Rectal smooth muscle tissue (tissue), 1 donor: ENCODE measurements at regions not wholly inside any gene's neighbourhood (a gene's known extent, or its start where the extent isn't known, plus 50 kb on each side); places are given as distances from the start of the nearest gene placed in this dataset.

Experiments
- H3K27ac ChIP-seq: one replicate; pipeline ENCODE4 v1.7.0; 2013; ENCODE audit warnings: low read depth, low read length, inconsistent platforms
- H3K27me3 ChIP-seq: one replicate; pipeline ENCODE4 v1.7.0; 2013; ENCODE audit warnings: low read length; ENCODE audit not compliant: control insufficient read depth, insufficient read depth
- H3K36me3 ChIP-seq: one replicate; pipeline ENCODE4 v1.7.0; 2013; ENCODE audit warnings: low read length; ENCODE audit not compliant: control insufficient read depth, insufficient read depth
- H3K4me1 ChIP-seq: one replicate; pipeline ENCODE4 v1.7.0; 2013; ENCODE audit warnings: low read length; ENCODE audit not compliant: control insufficient read depth, insufficient read depth
- H3K4me3 ChIP-seq: one replicate; pipeline ENCODE4 v1.7.0; 2013; ENCODE audit warnings: low read length
- H3K9ac ChIP-seq: one replicate; pipeline ENCODE4 v1.7.0; 2013; ENCODE audit warnings: low read length

DNA sequence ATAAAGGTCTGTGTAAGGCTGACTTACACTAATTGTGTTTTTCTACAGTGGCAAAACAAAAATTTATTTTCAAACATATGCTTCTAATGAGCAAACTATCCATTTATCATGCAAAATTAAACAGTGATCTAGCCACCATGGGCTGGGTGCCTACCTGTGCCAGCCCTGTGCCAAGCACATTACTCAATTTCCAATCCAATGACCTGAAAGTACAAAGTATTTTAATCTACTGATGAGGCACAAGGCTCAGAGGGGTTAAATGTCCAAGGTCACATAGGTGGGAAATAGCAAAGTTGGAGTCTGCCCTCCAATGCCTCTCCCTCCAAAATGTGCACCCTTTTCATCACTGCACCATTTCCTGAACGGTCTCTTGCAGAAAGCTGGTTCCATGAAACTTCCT, 279.1 kb upstream of the FMN2 start:
- Histone ChIP-seq H3K27ac (no peak overlapping the region), H3K27me3 (no peaks in the 10 kb centered on the region), H3K9ac (no peak overlapping the region), H3K36me3 (no peaks in the 10 kb centered on the region), H3K4me3 (no peak overlapping the region), H3K4me1 (peaks cover 21% of the 10 kb centered on the region)

DNA sequence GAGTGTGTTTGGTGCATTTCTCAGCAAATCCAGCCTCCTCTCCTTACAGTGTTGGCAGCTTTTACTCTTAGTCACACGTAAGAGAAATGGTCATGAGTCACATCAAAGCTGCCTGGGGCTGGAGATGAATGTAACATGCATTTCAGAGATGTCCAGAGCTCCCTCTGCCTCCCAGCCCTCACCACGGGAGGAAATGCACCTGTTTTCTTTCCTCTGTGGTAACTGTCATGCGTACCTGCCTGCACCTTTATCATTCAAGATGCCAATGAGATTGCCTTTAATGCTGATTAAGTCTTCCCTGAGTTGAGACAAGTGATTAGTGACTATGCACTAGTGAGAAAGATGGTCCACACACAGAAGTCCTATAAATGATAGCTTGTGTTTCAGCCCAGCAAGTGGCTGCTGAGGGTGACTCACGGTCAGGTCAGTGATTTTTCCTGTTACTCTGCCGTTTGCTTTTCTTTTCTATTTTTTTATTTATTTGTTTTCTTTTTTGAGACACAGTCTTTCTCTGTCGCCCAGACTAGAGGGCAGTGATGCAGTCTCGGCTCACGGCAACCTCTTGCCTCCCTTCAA, 277.3 kb upstream of the FMN2 start:
- H3K36me3 ChIP-seq: no peaks in the 10 kb centered on the region
- H3K27me3 ChIP-seq: no peaks in the 10 kb centered on the region
- peaks cover 19% of the 10 kb centered on the region for H3K4me1 ChIP-seq
- H3K27ac ChIP-seq: peak overlapping the region; percentile 83
- no peak overlapping the region for H3K9ac ChIP-seq
- no peak overlapping the region for H3K4me3 ChIP-seq

- Histone ChIP-seq H3K4me3 (no peak overlapping the region), H3K36me3 (no peaks in the 10 kb centered on the region), H3K4me1 (peaks cover 15% of the 10 kb centered on the region), H3K9ac (no peak overlapping the region), H3K27ac (peak overlapping the region; percentile 83), H3K27me3 (no peaks in the 10 kb centered on the region)
Measured at GRCh38 chr1:239815074-239815473, 276.6 kb upstream of the FMN2 start.

GRCh38 chr1:239816081-239816782, 275.5 kb upstream of the FMN2 start:
- Histone ChIP-seq H3K9ac (no peak overlapping the region), H3K4me1 (peaks cover 15% of the 10 kb centered on the region), H3K36me3 (no peaks in the 10 kb centered on the region), H3K27ac (peak overlapping the region; percentile 83), H3K27me3 (no peaks in the 10 kb centered on the region), H3K4me3 (peak overlapping the region; percentile 2)

DNA sequence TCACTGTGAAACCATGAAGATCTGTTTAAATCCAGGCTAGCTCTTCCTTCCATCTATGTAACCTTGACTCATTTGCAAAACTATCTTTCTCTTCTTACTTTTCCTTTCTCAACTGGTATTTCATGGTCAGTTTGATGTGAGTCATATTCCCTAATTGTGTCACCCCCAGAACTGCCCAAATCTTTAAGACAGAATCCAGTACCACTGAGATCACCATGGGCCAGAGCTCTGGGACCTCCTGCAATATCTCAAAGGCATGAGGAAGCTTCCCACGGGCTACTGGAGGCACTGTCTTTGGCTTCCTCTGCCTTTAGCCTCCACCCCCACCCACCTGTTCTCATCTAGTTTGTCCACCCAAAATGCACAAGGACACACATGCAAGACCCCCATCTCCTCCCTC, 274.4 kb upstream of the FMN2 start:
- Histone ChIP-seq H3K27me3 (no peaks in the 10 kb centered on the region), H3K9ac (no peak overlapping the region), H3K4me1 (peaks cover 15% of the 10 kb centered on the region), H3K36me3 (no peaks in the 10 kb centered on the region), H3K4me3 (no peak overlapping the region), H3K27ac (peak overlapping the region; percentile 83)

DNA sequence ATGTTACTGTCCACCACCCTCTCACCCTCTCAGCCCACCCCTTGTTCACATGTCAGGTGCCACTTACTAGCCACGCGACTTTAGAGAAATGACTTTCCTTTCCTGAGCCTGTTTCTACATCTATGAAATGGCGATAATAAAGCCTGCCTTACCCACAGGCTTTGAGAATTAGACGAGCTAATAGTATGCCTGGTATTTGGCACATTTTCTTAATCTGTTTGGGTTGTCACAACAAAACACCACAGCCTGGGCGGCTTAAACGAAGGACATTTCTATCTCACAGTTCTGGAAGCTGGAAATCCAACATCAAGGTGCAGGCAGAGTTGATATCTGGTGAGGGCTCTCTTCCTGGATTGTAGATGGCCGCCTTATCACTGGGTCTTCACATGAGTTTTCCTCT, 273.9 kb upstream of the FMN2 start:
- no peak overlapping the region for H3K9ac ChIP-seq
- H3K27ac ChIP-seq: peak overlapping the region; percentile 83
- no peaks in the 10 kb centered on the region for H3K36me3 ChIP-seq
- no peak overlapping the region for H3K4me3 ChIP-seq
- H3K4me1 ChIP-seq: peaks cover 15% of the 10 kb centered on the region
- H3K27me3 ChIP-seq: no peaks in the 10 kb centered on the region

DNA sequence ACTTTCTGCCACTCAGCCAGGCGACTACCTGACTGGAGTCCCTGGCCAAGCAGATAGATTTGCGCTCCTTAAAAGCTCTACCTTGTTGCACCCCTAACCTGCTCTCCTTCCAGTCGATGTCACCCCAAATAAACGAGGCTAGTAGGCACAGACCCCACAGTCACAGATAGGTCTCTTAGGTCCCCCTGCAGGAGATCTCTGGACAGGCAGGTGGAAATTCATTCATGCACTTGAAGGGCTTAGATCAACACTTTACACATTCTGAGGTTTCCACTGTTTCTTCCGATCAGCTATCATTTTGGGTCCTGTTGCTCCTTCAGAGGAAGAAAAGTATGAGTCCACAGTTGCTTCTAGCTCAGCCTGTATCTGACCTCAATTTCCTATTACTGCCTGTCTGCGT, 272.6 kb upstream of the FMN2 start:
- Histone ChIP-seq H3K27ac (no peak overlapping the region), H3K4me1 (peaks cover 15% of the 10 kb centered on the region), H3K9ac (no peak overlapping the region)

DNA sequence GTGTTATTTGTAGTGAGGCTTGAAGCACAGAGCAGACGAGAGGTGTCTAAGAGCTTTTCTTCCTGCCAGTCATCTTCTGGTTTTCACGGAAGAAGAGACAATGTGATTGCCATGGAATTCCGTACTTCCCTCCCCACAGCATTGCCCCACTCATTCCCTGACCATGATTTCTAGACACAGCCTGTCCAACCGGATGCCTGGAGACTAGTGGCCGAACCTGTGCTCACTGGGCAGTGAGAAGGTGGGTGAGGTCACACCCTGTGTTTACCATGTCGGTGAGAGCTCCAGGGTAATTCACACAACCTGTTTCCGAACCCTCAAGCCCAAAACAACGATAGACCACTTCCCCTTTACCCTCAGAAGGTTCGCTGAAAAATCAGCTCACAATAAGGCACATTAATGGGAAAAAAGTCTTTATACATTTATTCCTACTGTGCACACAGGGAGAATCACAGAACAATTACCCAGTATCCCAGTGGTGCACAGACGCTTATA, 271.9 kb upstream of the FMN2 start:
- H3K4me1 ChIP-seq: peaks cover 11% of the 10 kb centered on the region
- no peak overlapping the region for H3K4me3 ChIP-seq
- H3K36me3 ChIP-seq: no peaks in the 10 kb centered on the region
- no peak overlapping the region for H3K9ac ChIP-seq
- H3K27ac ChIP-seq: no peak overlapping the region
- H3K27me3 ChIP-seq: no peaks in the 10 kb centered on the region

More for the DNA sequence above, 272.6 kb upstream of the FMN2 start:
- Histone ChIP-seq H3K36me3 (no peaks in the 10 kb centered on the region), H3K27me3 (no peaks in the 10 kb centered on the region), H3K4me3 (no peak overlapping the region)

GRCh38 chr1:239823852-239824251, 267.8 kb upstream of the FMN2 start:
- no peaks in the 10 kb centered on the region for H3K4me1 ChIP-seq
- no peak overlapping the region for H3K4me3 ChIP-seq
- no peaks in the 10 kb centered on the region for H3K36me3 ChIP-seq
- no peaks in the 10 kb centered on the region for H3K27me3 ChIP-seq
- H3K27ac ChIP-seq: no peak overlapping the region
- H3K9ac ChIP-seq: no peak overlapping the region

DNA sequence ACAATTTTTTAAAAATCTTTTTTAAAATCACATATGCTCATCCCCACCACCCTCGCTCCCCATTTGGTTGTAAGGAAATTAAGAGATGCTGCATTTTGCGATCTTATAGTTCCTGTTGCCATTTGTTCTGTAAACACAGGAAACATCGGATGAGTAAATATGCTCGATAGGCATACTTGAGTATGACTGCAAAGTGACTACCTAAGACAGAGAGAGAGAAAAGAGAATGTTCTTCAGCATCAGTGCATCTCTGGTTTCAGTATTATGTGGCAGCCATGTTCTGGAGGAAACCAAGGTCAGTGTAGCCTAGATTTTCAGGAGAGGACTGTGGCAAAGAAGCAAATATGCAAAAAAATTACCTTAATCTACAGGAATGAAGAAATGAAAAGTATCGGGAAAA, 265.5 kb upstream of the FMN2 start:
- no peaks in the 10 kb centered on the region for H3K36me3 ChIP-seq
- H3K27ac ChIP-seq: no peak overlapping the region
- H3K4me1 ChIP-seq: no peaks in the 10 kb centered on the region
- H3K4me3 ChIP-seq: no peak overlapping the region
- H3K27me3 ChIP-seq: no peaks in the 10 kb centered on the region
- no peak overlapping the region for H3K9ac ChIP-seq

DNA sequence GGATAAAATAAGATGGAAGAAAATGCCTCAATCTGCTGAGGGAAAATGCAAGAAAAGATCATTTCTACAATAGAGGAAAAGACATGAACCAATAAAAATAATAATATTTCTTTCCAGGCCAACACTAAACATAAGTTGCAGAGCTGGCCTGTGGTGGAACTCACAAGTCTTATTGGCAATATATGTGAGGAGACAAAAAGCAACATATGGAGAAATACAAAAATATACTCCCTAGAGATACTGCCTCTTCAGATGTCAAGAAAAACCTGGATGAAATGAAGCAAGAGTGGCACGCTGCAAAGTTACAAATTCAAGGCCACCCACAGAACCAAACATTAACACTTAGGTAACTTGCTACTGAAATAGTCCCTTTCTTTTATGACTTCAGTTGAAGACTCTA, 264.9 kb upstream of the FMN2 start:
- H3K4me1 ChIP-seq: no peaks in the 10 kb centered on the region
- no peak overlapping the region for H3K4me3 ChIP-seq
- no peak overlapping the region for H3K27ac ChIP-seq
- H3K27me3 ChIP-seq: no peaks in the 10 kb centered on the region
- H3K9ac ChIP-seq: no peak overlapping the region
- H3K36me3 ChIP-seq: no peaks in the 10 kb centered on the region

- no peak overlapping the region for H3K9ac ChIP-seq
- H3K4me1 ChIP-seq: no peaks in the 10 kb centered on the region
Measured at GRCh38 chr1:239829535-239829934, 262.1 kb upstream of the FMN2 start.

More at GRCh38 chr1:239829535-239829934, 262.1 kb upstream of the FMN2 start:
- Histone ChIP-seq H3K27me3 (no peaks in the 10 kb centered on the region), H3K27ac (no peak overlapping the region), H3K36me3 (no peaks in the 10 kb centered on the region), H3K4me3 (no peak overlapping the region)
